ENCODE measurements at regions not wholly inside any gene's neighbourhood (a gene's known extent, or its start where the extent isn't known, plus 50 kb on each side); places are given as distances from the start of the nearest gene placed in this dataset.
"Not testable (repeated sequence)": the region's sequence is repeated elsewhere in the genome, so short reads cannot be mapped to it uniquely, and the experiment has no call there.

GRCh38 chr9:102941868-102942267 lies 53.3 kb upstream of the CYLC2 start:
- DNase-seq (no peak), ATAC-seq (no peak)
- Mint-ChIP-seq H3K4me1 (no peaks in the 10 kb centered on the region), H3K27ac (no peak overlapping the region), H3K27me3 (no peaks in the 10 kb centered on the region), H3K36me3 (no peaks in the 10 kb centered on the region), H3K9me3 (peaks cover 0 to 19% (median 6%) of the 10 kb centered on the region in 11 donors), H3K4me3 (no peak overlapping the region)
- ChIA-PET CTCF (no interaction called here), POLR2A (no interaction called here)
- no peaks in the 10 kb centered on the region for H3K4me1 ChIP-seq (ENCODE audit: control insufficient read depth in 2 of 2, insufficient read depth in 2 of 2, low read length in 2 of 2)
- no peak overlapping the region for H3K4me3 ChIP-seq (ENCODE audit: low read length)
- H3K27ac ChIP-seq (ENCODE audit: low read depth, low read length) = no peak overlapping the region
- H3K36me3 ChIP-seq (ENCODE audit: control insufficient read depth in 2 of 3, insufficient read depth in 3 of 3, low read length in 3 of 3) = no peaks in the 10 kb centered on the region
- intact Hi-C loops (cut with micrococcal nuclease) = no loop called here
- no peaks in the 10 kb centered on the region for H3K27me3 ChIP-seq (ENCODE audit: control insufficient read depth in 2 of 2, insufficient read depth in 2 of 2, low read length in 2 of 2)
- no peaks in the 10 kb centered on the region for H3K9me3 ChIP-seq (ENCODE audit: control insufficient read depth in 2 of 3, low read length in 3 of 3)

- Histone ChIP-seq H3K36me3 (ENCODE audit: control insufficient read depth in 2 of 3, insufficient read depth in 3 of 3, low read length in 3 of 3) (no peaks in the 10 kb centered on the region), H3K4me1 (ENCODE audit: control insufficient read depth in 2 of 2, insufficient read depth in 2 of 2, low read length in 2 of 2) (no peaks in the 10 kb centered on the region), H3K9me3 (ENCODE audit: control insufficient read depth in 2 of 3, low read length in 3 of 3) (no peaks in the 10 kb centered on the region), H3K4me3 (ENCODE audit: low read length) (no peak overlapping the region), H3K27ac (ENCODE audit: low read depth, low read length) (no peak overlapping the region), H3K27me3 (ENCODE audit: control insufficient read depth in 2 of 2, insufficient read depth in 2 of 2, low read length in 2 of 2) (no peaks in the 10 kb centered on the region)
- H3K4me1 Mint-ChIP-seq = no peaks in the 10 kb centered on the region
- ChIA-PET POLR2A (no interaction called here), CTCF (no interaction called here)
- no peaks in the 10 kb centered on the region for H3K27me3 Mint-ChIP-seq
- no peak for DNase-seq
- H3K27ac Mint-ChIP-seq = no peak overlapping the region
- intact Hi-C loops (cut with micrococcal nuclease) = loop anchor here in 1 of 2 donors (10.0 kb wide), 1 partner anchor 1172 kb away; the partner anchor contains the start of gene SMC2
- ATAC-seq = no peak
- H3K36me3 Mint-ChIP-seq = no peaks in the 10 kb centered on the region
- H3K4me3 Mint-ChIP-seq = no peak overlapping the region
- peaks cover 0 to 4% (median under 1%) of the 10 kb centered on the region in 11 donors for H3K9me3 Mint-ChIP-seq
Measured at GRCh38 chr9:102922526-102922925, 72.6 kb upstream of the CYLC2 start.

- ChIA-PET POLR2A (no interaction called here), CTCF (no interaction called here)
- Mint-ChIP-seq H3K36me3 (no peaks in the 10 kb centered on the region), H3K27ac (no peak overlapping the region), H3K4me1 (no peaks in the 10 kb centered on the region), H3K9me3 (peaks cover 0 to 24% (median 3%) of the 10 kb centered on the region in 11 donors), H3K27me3 (no peaks in the 10 kb centered on the region), H3K4me3 (no peak overlapping the region)
- no peaks in the 10 kb centered on the region for H3K36me3 ChIP-seq (ENCODE audit: control insufficient read depth in 2 of 3, insufficient read depth in 3 of 3, low read length in 3 of 3)
- no peaks in the 10 kb centered on the region for H3K4me1 ChIP-seq (ENCODE audit: control insufficient read depth in 2 of 2, insufficient read depth in 2 of 2, low read length in 2 of 2)
- no peaks in the 10 kb centered on the region for H3K27me3 ChIP-seq (ENCODE audit: control insufficient read depth in 2 of 2, insufficient read depth in 2 of 2, low read length in 2 of 2)
- intact Hi-C loops (cut with micrococcal nuclease) = no loop called here
- H3K27ac ChIP-seq (ENCODE audit: low read depth, low read length) = no peak overlapping the region
- no peaks in the 10 kb centered on the region for H3K9me3 ChIP-seq (ENCODE audit: control insufficient read depth in 2 of 3, low read length in 3 of 3)
- DNase-seq (no peak), ATAC-seq (no peak)
- H3K4me3 ChIP-seq (ENCODE audit: low read length) = no peak overlapping the region
Measured at GRCh38 chr9:102911185-102911584, 83.9 kb upstream of the CYLC2 start.

GRCh38 chr9:102905795-102906194 lies 89.3 kb upstream of the CYLC2 start:
- intact Hi-C loops (cut with micrococcal nuclease) = loop anchor here in 1 of 2 donors (10.0 kb wide), 1 partner anchor 61 kb away; no protein-coding TSS in a partner anchor
- H3K9me3 Mint-ChIP-seq = peaks cover 0 to 28% (median 15%) of the 10 kb centered on the region in 11 donors
- H3K36me3 Mint-ChIP-seq; H3K27ac ChIP-seq (ENCODE audit: low read depth, low read length); ATAC-seq; H3K4me3 ChIP-seq (ENCODE audit: low read length); CTCF ChIA-PET; H3K9me3 ChIP-seq (ENCODE audit: control insufficient read depth in 2 of 3, low read length in 3 of 3); H3K27ac Mint-ChIP-seq; H3K36me3 ChIP-seq (ENCODE audit: control insufficient read depth in 2 of 3, insufficient read depth in 3 of 3, low read length in 3 of 3); H3K27me3 ChIP-seq (ENCODE audit: control insufficient read depth in 2 of 2, insufficient read depth in 2 of 2, low read length in 2 of 2); H3K4me3 Mint-ChIP-seq; DNase-seq; H3K27me3 Mint-ChIP-seq; H3K4me1 Mint-ChIP-seq; POLR2A ChIA-PET; H3K4me1 ChIP-seq (ENCODE audit: control insufficient read depth in 2 of 2, insufficient read depth in 2 of 2, low read length in 2 of 2): not testable (repeated sequence)

GRCh38 chr9:102892025-102892424 lies 103.1 kb upstream of the CYLC2 start:
- no peaks in the 10 kb centered on the region for H3K4me1 ChIP-seq (ENCODE audit: control insufficient read depth in 2 of 2, insufficient read depth in 2 of 2, low read length in 2 of 2)
- H3K36me3 ChIP-seq (ENCODE audit: control insufficient read depth in 2 of 3, insufficient read depth in 3 of 3, low read length in 3 of 3) = no peaks in the 10 kb centered on the region
- Mint-ChIP-seq H3K36me3 (no peaks in the 10 kb centered on the region), H3K9me3 (peaks cover 0 to 5% (median 2%) of the 10 kb centered on the region in 11 donors), H3K27ac (no peak overlapping the region), H3K27me3 (no peaks in the 10 kb centered on the region), H3K4me1 (no peaks in the 10 kb centered on the region), H3K4me3 (no peak overlapping the region)
- intact Hi-C loops (cut with micrococcal nuclease) = no loop called here
- ATAC-seq (no peak), DNase-seq (no peak)
- no peaks in the 10 kb centered on the region for H3K9me3 ChIP-seq (ENCODE audit: control insufficient read depth in 2 of 3, low read length in 3 of 3)
- CTCF ChIA-PET = no interaction called here
- no peak overlapping the region for H3K4me3 ChIP-seq (ENCODE audit: low read length)
- H3K27ac ChIP-seq (ENCODE audit: low read depth, low read length) = no peak overlapping the region
- POLR2A ChIA-PET = no interaction called here
- no peaks in the 10 kb centered on the region for H3K27me3 ChIP-seq (ENCODE audit: control insufficient read depth in 2 of 2, insufficient read depth in 2 of 2, low read length in 2 of 2)

GRCh38 chr9:102888747-102889146 lies 106.4 kb upstream of the CYLC2 start:
- H3K27me3 Mint-ChIP-seq; H3K4me3 Mint-ChIP-seq; H3K36me3 Mint-ChIP-seq; H3K4me3 ChIP-seq (ENCODE audit: low read length); ATAC-seq; H3K27ac Mint-ChIP-seq; H3K36me3 ChIP-seq (ENCODE audit: control insufficient read depth in 2 of 3, insufficient read depth in 3 of 3, low read length in 3 of 3); DNase-seq; H3K27ac ChIP-seq (ENCODE audit: low read depth, low read length); POLR2A ChIA-PET; intact Hi-C loops (cut with micrococcal nuclease); H3K27me3 ChIP-seq (ENCODE audit: control insufficient read depth in 2 of 2, insufficient read depth in 2 of 2, low read length in 2 of 2); H3K9me3 ChIP-seq (ENCODE audit: control insufficient read depth in 2 of 3, low read length in 3 of 3); H3K4me1 Mint-ChIP-seq; H3K9me3 Mint-ChIP-seq; H3K4me1 ChIP-seq (ENCODE audit: control insufficient read depth in 2 of 2, insufficient read depth in 2 of 2, low read length in 2 of 2): not testable (repeated sequence)
- CTCF ChIA-PET = interaction anchor here (0.6 kb wide), 1 partner anchor 781 kb away, joined by 4 read pairs; no protein-coding TSS in a partner anchor

GRCh38 chr9:102875687-102876086 lies 119.4 kb upstream of the CYLC2 start:
- intact Hi-C loops (cut with micrococcal nuclease) = no loop called here
- ChIA-PET CTCF (no interaction called here), POLR2A (no interaction called here)
- H3K36me3 Mint-ChIP-seq = no peaks in the 10 kb centered on the region
- peaks cover 0 to 11% (median 3%) of the 10 kb centered on the region in 11 donors for H3K9me3 Mint-ChIP-seq
- no peaks in the 10 kb centered on the region for H3K9me3 ChIP-seq (ENCODE audit: control insufficient read depth in 2 of 3, low read length in 3 of 3)
- DNase-seq = no peak
- no peaks in the 10 kb centered on the region for H3K27me3 ChIP-seq (ENCODE audit: control insufficient read depth in 2 of 2, insufficient read depth in 2 of 2, low read length in 2 of 2)
- no peaks in the 10 kb centered on the region for H3K4me1 Mint-ChIP-seq
- H3K4me3 ChIP-seq (ENCODE audit: low read length) = no peak overlapping the region
- H3K36me3 ChIP-seq (ENCODE audit: control insufficient read depth in 2 of 3, insufficient read depth in 3 of 3, low read length in 3 of 3) = no peaks in the 10 kb centered on the region
- no peaks in the 10 kb centered on the region for H3K4me1 ChIP-seq (ENCODE audit: control insufficient read depth in 2 of 2, insufficient read depth in 2 of 2, low read length in 2 of 2)
- ATAC-seq = no peak
- no peak overlapping the region for H3K27ac ChIP-seq (ENCODE audit: low read depth, low read length)
- no peak overlapping the region for H3K27ac Mint-ChIP-seq
- H3K4me3 Mint-ChIP-seq = no peak overlapping the region
- H3K27me3 Mint-ChIP-seq = no peaks in the 10 kb centered on the region
